HG02610 (cell line): ENCODE measurements at regions not wholly inside any gene's neighbourhood (a gene's known extent, or its start where the extent isn't known, plus 50 kb on each side); places are given as distances from the start of the nearest gene placed in this dataset.

Source experiments
- ATAC-seq: cut with Tn5 transposase; IDR thresholded peaks from one replicate; pipeline ENCODE4 v1.9.1; 2021; ENCODE audit warnings: mild to moderate bottlenecking, moderate library complexity; ENCODE audit not compliant: unreplicated experiment

DNA sequence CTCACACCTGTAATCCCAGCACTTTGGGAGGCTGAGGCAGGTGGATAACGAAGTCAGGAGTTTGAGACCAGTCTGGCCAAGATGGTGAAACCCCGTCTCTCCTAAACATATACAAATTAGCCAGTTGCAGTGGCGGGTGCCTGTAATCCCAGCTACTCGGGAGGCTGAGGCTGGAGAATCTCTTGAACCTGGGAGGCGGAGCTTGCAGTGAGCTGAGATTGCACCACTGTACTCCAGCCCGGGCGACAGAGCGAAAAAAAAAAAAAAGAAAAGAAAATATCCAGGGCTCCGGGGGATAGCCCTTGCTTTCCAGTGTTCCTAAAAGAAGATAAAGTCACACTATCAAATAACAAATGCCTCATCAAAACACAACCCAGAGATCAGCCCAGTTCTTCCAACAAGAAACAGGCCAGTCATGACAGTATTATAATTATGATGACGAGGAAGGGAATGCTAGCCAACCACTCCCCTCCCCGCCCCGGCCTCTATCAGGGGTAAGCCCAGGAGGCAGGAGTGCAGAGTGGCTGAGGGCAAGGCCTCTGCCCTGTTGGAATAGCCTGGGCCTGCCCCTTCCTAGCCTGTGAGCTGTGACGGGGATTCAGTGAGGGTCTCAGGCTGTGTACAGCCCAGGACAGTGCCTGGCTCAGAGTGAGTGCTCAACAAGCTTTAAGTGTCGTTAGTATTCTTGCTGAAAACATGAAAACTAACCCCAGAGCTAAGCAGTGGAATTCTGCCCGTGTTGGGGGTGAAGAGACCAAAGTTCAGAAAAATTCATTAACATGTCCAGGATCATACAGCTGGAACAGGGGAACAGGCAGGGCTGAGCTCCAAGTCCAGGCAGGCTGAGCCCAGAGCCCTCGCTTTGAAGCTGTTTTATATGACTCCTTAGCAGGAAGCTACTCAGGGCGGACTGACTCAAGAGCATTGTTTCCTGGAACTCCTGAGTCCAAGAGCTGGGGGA, 54.3 kb downstream of the FAM241B start:
- no peak for ATAC-seq

DNA sequence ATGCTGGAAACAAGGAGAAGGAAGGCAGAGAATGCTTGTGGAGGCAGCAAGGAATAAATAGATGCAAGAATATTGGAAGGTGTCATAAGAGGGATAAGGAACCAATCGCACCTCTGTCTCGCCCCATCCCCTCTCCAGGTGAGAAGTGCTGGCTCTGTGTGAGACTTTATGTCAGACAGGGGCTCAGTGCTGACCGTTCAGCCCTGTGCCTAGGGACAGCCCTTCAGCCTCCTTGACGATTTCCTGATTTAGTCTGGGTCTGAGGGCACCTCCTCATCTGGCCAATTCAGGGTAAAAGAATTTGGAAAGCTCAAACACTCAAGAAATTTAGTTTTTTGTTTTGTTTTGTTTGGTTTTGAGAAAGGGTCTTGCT, 54.9 kb downstream of the FAM241B start:
- ATAC-seq = no peak

GRCh38 chr10:69685426-69685801, 55.4 kb downstream of the FAM241B start:
- ATAC-seq = no peak

DNA sequence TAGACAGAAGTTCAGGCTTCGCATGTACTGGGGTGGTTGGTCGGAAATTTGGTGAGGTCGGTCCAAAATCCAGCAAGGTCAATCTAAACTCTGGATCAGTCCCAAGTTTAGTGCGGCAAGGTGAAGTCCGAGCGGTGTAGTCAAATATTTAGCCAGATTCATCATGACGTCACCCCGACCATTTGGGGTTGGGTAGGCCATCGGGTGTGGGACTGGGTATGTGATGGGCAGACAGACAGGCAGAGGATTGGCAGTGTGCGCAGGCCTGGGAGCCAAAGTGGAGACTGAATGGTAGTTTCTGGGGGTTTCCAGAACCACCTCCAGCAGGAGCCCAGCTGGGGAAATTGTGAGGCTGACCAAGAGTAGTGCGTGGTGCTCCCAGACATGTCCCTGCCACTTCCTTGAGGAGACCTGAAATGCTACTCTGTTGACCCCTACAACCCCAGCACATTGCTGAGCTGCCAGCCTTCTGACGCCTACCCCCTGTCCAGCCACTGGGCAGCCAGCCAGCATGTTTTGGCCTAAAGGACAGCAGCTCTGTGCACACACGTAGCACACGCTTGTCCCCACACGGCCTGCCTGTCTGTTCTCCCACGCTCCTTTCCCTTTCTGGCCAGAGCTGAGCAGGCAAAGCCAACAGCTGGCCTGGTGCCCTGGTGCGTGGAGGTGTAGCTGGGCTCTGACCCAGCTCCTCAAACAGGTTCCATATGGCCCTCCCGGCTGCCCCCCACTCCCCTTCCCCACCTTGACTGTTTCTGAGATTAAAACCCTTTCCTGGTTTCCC, 55.9 kb downstream of the FAM241B start:
- no peak for ATAC-seq

GRCh38 chr10:69686866-69687265, 56.8 kb downstream of the FAM241B start:
- no peak for ATAC-seq

GRCh38 chr10:69687426-69687825, 57.4 kb downstream of the FAM241B start:
- no peak for ATAC-seq

- no peak for ATAC-seq
These were observed 62.2 kb downstream of the FAM241B start for GRCh38 chr10:69692267-69692666.

GRCh38 chr10:69692891-69693290, 62.8 kb downstream of the FAM241B start:
- ATAC-seq = no peak

- ATAC-seq = no peak
These were observed 63.8 kb downstream of the FAM241B start for GRCh38 chr10:69693886-69694285.

DNA sequence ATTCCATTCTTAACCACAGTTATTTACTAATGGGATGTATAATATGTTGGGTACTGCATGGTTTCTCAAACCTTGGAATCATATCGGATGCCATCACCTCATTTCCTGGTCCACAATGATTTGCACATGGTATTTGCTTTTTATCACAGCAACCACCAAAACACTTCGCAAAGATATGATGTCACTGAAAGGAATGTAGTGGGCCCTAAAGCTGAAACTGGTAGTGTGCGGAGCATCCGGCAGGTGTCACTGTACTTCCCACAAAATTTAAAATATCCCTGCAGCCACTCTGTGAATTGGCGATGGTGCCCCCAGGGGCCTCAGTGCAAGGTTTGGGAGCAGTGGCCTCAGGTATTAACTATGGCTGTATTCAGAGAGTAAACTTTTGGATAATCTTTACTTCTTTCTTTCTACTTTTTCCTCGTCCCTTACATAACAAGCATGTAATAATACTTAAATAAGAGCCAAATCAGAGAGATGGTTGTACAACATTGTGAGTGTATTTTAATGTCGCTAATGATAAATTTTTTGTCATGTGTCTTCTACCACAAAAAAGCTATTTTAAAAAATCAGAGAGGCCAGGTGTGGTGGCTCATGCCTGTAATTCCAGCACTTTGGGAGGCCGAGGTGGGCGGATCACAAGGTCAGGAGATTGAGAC, 66.2 kb downstream of the FAM241B start:
- no peak for ATAC-seq

DNA sequence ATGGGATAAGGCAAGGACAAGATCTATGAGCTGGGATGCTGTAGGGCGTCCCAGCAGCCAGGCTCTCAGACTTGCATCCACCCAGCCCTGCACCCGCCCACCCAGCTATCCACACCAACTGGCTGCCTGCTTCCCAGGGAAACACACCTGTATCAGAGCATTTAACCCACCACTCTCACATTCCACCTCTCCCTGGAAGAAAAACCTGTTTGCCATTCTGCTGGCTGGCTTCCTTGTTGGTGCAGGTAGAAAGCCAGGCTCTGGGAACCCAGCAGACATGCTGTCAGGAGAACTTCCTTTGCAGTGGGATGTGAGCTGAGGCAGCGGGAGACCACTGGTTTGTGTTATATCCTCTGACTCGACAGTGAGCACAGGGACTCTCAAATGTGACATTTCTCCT, 67.0 kb downstream of the FAM241B start:
- ATAC-seq = no peak

DNA sequence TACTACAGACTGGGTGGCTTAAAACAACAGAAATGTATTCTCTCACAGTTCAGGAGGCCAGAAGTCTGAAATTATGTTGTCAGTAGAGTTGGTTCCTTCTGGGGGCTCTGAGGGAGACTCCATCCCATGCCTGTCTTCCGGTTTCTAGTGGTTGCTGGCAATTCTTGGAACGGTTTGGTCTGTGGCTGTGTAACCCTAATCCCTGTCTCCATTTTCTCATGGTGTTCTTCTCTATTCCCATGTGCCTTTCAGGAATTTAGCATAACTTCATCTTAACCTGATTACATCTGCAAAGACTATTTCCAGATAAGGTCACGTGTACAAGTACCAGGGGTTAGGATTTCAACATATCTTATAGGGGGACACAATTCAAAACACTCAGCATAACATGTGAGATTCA, 73.2 kb downstream of the FAM241B start:
- no peak for ATAC-seq

GRCh38 chr10:69703766-69704630, 74.0 kb downstream of the FAM241B start:
- no peak for ATAC-seq

DNA sequence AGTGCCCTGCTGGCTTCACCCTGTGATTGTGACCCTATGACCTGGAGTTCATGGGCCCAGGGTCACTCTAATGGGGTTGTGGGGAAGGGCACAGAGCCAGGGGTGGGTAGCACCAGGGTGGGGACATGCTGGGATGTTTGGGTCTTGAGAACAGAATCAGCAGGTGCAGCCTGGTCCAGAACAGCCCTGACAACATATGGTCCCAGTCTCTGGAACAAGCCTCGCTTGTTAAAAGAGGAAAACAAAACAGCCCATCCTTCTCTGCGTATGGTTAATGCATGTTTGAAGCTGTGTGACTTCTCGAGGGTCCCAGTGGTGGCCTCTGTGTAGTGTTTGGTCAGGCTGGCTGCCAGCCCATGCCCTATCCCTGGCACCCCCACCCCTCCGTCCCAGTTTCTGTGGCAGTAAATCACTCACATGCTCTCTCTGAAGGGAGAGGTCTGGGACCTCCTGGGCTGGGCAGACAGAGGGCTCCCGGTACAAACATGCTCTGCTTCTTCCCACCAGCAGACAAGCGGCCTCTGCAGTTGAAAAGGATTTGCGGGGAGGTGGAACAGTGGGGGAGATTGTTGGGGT, 79.4 kb downstream of the FAM241B start:
- no peak for ATAC-seq

GRCh38 chr10:69710008-69710888, 80.2 kb downstream of the FAM241B start:
- ATAC-seq = no peak

DNA sequence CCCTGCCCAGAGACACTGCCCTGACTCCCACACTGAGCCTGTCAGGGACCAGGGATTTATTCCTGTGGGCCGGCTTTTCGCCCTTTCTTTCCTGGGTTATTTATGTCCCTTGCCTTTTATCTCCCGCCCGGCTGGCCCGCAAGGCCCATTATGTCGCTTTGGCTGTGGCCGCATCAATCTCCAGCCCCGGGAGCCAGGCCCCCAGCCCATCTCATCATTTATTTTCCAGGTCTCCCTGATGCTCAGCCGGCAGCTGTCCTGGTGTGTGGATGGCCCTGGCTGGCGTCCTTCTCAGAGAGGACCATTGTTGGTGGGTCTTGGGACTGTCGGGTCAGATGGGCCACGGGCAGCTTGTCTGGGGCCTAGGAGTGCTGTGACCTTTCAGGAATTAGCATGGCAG, 82.3 kb downstream of the FAM241B start:
- ATAC-seq = no peak

GRCh38 chr10:69714572-69714971, 84.5 kb downstream of the FAM241B start:
- ATAC-seq = no peak

DNA sequence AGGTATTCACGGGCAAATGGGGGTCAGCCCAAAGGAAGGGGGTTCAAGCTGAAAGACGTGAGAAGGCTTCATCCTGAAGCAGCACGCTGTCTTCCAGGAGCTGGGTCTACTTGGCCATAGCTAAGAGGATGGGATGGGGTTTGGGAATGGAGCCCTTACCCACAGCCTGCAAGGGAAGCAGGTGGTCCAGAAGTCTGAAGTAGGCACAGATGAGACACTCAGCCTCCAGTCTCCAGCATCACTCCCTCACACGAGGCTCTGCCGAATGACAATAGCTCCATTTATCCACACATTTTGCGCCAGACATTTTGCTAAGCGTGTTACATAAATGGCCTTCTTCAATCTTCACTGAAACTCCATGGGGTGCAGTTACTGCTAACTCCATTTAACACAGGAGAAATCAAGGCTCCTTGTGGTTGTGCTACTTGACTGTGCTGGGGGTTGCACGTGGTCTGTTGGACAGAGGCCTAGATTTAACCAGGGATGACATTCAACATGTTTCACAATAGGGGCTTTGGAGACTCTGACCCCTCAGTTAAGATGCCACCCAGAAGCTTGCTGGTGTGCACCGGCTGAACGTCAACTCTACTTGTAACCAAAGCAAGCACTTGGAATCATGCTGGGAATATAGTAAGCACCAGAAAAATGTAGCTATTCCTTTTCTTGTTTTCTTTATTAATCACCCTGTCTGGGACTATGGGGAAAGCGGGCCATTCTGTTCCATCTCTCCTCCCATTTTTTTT, 85.3 kb downstream of the FAM241B start:
- ATAC-seq = no peak
